T-helper 2 cell treated with Interferon-gamma antibody and Interleukin-4, amounts not matched to agents 5 μg/mL and 100 μg/mL, for 36 hours (primary cell): ENCODE measurements at regions not wholly inside any gene's neighbourhood (a gene's known extent, or its start where the extent isn't known, plus 50 kb on each side); places are given as distances from the start of the nearest gene placed in this dataset.
A peak's percentile ranks its signal among the peaks of the same experiment; 100 is the strongest.

ENCODE experiments used
- DNase-seq: peaks from one replicate; pipeline ENCODE4 v3.0.0; 2021; ENCODE audit warnings: low spot score
- H3K27ac Mint-ChIP-seq: one replicate; pipeline ENCODE4 v1.8.0; 2021; ENCODE audit warnings: mild to moderate bottlenecking, mixed read lengths
- H3K27me3 Mint-ChIP-seq: one replicate; pipeline ENCODE4 v1.8.0; 2021; ENCODE audit warnings: low read depth, mixed read lengths
- H3K36me3 Mint-ChIP-seq: one replicate; pipeline ENCODE4 v1.8.0; 2021; ENCODE audit warnings: low read depth, mixed read lengths
- H3K4me1 Mint-ChIP-seq: one replicate; pipeline ENCODE4 v1.8.0; 2021; ENCODE audit warnings: low read depth, mixed read lengths
- H3K4me3 Mint-ChIP-seq: one replicate; pipeline ENCODE4 v1.8.0; 2022; ENCODE audit warnings: mild to moderate bottlenecking, moderate library complexity, mixed read lengths
- H3K9me3 Mint-ChIP-seq: one replicate; pipeline ENCODE4 v1.8.0; 2021; ENCODE audit warnings: mixed read lengths

DNA sequence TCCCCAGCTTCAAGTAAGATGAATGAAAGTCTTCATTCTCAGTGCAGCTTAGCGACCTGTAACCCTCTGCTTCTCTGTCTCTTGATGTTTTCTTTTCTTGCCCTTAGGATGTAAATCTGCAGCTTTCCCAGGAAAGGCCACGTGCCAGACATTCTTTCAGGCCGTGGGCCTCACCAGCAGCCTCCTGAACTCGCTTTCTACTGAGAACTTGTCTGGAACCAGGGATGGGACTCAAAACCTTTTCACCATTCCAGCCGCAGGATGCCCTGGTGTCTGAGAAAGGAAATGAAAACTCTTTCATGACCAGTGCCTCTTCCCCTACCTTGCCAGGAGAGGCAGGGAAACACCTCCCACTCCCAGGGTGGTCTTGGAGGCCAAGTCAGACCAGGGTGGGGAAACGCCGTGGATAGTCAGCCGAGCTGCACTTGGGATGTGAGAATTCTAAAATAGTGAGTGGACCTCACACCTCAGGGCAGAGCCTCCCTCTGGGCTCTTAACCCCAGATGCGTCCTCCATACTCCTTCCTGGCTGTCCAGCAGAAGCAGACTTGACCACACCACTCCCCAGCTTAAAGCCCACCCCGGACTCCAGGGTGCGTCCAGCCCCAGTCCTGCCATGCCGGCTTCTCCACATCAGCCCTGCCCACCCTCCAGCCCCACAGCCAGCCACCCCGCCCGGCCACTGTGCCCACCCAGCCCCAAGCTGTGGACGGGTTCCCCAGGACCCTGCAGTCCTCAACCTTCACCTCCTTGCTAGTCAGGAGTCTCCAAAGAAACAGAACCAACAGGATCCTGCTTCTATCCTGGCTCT lies 115.5 kb downstream of the TWIST2 start:
- Mint-ChIP-seq H3K36me3 (no peaks in the 10 kb centered on the region), H3K27ac (no peak overlapping the region), H3K27me3 (peaks cover 2% of the 10 kb centered on the region), H3K4me1 (no peaks in the 10 kb centered on the region), H3K9me3 (no peaks in the 10 kb centered on the region), H3K4me3 (no peak overlapping the region)
- no peak for DNase-seq

DNA sequence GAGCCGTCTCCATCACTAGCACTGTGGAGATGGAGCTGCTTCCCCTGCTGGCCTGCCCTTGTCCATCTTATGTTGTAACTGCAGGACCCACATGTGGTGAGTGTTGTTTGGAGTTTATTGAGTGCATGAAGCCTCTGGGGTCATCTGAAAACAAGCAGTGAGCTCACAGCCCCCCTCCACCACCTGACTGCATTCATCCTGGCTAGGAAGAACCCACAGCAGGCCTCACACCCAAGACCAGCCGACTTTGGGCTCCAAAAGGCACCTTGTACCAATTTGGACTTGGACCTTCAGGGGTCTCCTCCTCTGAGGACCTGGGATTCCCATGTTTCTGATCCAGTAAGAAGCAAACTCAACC lies 116.1 kb downstream of the TWIST2 start:
- Mint-ChIP-seq H3K4me3 (no peak overlapping the region), H3K27ac (no peak overlapping the region), H3K9me3 (no peaks in the 10 kb centered on the region), H3K36me3 (no peaks in the 10 kb centered on the region), H3K4me1 (no peaks in the 10 kb centered on the region), H3K27me3 (peaks cover 2% of the 10 kb centered on the region)
- no peak for DNase-seq

DNA sequence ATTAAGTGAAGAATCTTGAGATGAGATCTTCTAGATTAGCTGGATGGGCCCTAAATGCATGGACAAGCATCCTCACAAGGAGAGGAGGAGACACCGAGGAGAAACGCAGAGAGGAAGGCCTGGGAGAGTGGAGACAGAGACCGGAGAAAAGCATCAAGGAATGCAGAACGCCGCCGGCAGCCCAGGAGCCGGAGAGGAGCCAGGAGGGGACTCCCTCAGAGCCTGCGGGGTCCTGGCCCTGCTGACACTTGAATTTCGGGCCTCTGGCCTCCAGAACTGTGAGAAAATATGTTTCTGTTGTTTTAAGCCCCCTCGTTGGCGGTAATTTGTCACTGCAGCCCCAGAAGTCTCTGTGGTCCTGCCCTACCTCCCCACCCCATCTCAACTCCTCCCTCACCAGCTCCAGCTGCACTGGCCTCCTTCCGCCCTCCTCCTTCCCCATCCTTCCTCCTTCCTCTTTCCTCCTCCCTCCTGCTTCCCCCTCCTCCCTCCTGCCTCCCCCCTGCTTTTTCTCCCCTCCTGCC lies 116.7 kb downstream of the TWIST2 start:
- H3K9me3 Mint-ChIP-seq, result no peaks in the 10 kb centered on the region
- no peak overlapping the region for H3K4me3 Mint-ChIP-seq
- H3K27me3 Mint-ChIP-seq, result peaks cover 2% of the 10 kb centered on the region
- H3K4me1 Mint-ChIP-seq, result no peaks in the 10 kb centered on the region
- no peak for DNase-seq
- H3K27ac Mint-ChIP-seq, result no peak overlapping the region
- no peaks in the 10 kb centered on the region for H3K36me3 Mint-ChIP-seq

DNA sequence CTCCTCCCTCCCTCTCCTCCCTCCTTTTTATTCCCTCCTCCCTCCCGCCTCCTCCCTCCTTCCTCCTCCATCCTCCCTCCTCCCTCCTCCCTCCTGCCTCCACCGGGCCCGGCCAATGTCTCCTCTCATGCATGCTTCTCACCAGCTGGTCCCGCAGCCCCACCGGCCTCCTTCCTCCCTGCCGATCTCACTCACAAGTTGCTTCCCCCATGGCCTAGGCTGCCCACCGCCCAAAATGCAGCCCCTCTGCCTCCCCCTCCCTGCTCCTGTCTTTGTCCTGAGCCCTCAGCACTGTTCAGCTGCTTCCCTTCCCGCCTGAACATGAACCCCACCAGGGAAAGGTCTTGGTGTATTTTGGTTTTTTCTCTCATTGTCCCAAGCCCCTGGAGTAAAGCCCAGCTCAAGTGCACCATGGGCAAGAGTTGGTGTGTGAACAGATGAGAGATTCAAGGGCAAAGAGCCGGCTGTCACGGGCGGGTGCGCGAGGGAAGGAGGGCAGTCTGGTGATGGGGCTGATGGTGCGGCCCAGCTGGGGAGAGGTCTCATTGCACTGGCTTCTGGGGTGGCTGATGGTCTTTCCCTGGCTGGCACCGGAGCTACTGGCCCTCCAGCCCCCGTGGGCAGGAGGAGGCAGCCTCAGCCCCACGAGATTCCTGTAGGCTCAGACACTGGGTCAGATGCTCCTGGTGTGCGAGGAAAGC lies 117.6 kb downstream of the TWIST2 start:
- Mint-ChIP-seq H3K27ac (no peak overlapping the region), H3K4me3 (no peak overlapping the region), H3K27me3 (peaks cover 2% of the 10 kb centered on the region), H3K4me1 (no peaks in the 10 kb centered on the region), H3K36me3 (no peaks in the 10 kb centered on the region), H3K9me3 (no peaks in the 10 kb centered on the region)
- DNase-seq, result no peak

DNA sequence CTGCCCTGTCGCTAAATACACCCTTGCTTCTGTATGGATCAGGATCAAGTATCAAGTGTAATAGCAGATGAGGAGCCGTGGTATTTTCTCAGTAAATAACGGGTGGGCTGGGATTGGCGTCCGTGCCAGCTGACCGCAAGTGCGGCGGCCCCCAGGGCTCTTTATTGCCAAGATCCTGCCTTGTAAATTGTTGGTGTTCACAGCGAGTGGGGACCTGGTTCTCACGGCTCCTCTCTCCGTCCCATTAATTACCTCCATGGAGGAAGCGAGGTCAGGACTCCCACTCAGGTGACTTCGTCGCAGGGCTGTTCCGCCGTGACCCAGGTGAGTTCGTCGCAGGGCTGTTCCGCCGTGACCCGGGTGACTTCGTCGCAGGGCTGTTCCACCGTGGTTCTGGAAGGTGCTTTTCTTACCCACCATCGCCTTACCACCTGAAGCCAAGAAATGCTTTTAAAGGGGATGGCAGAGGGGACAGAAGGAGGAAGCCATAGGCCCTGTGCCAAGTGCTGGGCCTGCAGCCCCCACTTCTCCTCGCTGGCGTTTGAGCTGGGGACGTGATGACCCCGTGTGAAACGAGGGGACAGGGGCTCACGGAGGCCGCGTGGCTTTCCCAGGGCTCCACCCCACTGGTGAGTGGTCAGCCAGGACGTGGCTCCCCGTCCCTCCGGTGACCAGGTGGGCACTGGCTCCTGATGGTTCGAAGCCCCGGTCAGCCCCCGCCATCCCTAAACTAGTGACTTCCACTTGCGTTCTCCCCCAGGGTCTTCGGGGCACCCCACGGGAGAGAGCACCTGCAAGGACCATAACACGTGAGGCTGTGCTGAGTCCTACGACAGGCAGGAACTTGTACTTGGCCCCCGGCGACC lies 118.4 kb downstream of the TWIST2 start:
- H3K27ac Mint-ChIP-seq, result no peak overlapping the region
- H3K36me3 Mint-ChIP-seq, result no peaks in the 10 kb centered on the region
- H3K4me3 Mint-ChIP-seq, result no peak overlapping the region
- no peak for DNase-seq
- H3K4me1 Mint-ChIP-seq, result no peaks in the 10 kb centered on the region
- no peaks in the 10 kb centered on the region for H3K9me3 Mint-ChIP-seq
- peaks cover 2% of the 10 kb centered on the region for H3K27me3 Mint-ChIP-seq

DNA sequence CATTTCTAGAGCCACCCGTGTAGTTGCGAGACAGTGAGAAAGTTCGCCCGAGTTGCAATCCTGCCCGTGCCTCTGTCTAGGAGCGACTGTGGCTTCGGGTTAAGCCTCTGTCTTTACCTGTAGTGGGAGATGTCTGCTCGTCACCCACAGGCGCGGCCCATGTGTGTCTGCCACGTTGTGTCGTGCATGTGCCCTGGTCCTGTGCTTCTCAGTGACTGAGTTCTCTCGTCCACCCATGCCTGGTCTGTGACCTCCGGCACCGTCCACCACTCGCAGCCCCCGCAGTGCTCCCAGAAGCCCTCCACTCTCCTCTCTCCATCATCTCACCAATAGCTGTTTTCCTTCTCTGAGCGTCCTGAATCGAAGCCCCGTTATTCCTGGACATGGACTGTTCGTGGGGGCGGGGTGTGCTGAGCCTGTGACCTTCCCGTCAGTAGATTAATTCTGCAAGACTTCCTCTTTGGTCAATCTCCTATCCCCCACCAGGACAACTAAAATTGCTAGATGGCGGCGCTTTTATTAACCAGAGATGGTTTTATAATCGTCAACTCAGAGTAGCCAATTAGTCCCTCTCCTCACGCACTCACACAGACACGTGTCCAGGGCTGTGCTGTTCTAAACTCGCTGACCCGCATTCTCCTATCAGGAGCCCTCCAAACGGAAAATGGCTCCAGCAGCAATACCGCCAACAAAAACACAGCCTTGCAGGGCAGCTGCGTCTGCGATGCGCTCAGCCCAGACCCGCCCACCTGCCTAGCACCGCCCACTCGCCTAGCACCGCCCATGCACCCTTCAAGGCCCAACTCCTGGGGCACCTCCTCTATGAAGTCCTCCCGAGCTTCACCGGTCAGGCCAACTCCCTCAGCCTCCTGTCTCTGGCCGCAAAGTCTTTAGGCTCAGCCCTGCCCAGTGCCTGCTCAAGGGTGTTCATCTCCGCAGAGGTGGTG lies 119.4 kb downstream of the TWIST2 start:
- no peaks in the 10 kb centered on the region for H3K27me3 Mint-ChIP-seq
- H3K36me3 Mint-ChIP-seq, result no peaks in the 10 kb centered on the region
- no peak overlapping the region for H3K4me3 Mint-ChIP-seq
- no peak overlapping the region for H3K27ac Mint-ChIP-seq
- H3K4me1 Mint-ChIP-seq, result no peaks in the 10 kb centered on the region
- no peak for DNase-seq
- H3K9me3 Mint-ChIP-seq, result no peaks in the 10 kb centered on the region

DNA sequence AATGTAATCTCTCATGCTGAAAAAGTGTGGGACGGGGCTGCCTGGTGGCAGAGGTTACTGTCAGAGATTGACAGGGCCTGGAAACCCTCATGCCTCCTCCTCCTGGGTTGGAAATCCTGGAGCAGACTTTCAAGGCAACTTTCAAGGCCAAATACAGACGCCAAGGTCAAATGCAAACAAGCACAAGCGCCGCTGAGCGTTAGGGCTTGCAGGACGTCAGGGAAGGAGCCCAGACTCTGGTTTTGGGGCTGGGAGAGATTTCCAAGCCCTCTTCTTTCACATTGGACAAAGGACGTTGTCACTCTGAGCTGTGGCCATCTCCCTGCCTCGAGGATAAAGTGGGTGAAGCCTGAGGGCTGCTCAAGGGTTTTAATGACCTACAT lies 120.1 kb downstream of the TWIST2 start:
- no peak overlapping the region for H3K27ac Mint-ChIP-seq
- no peaks in the 10 kb centered on the region for H3K4me1 Mint-ChIP-seq
- no peaks in the 10 kb centered on the region for H3K36me3 Mint-ChIP-seq
- H3K4me3 Mint-ChIP-seq, result no peak overlapping the region
- DNase-seq, result no peak
- no peaks in the 10 kb centered on the region for H3K27me3 Mint-ChIP-seq
- no peaks in the 10 kb centered on the region for H3K9me3 Mint-ChIP-seq

DNA sequence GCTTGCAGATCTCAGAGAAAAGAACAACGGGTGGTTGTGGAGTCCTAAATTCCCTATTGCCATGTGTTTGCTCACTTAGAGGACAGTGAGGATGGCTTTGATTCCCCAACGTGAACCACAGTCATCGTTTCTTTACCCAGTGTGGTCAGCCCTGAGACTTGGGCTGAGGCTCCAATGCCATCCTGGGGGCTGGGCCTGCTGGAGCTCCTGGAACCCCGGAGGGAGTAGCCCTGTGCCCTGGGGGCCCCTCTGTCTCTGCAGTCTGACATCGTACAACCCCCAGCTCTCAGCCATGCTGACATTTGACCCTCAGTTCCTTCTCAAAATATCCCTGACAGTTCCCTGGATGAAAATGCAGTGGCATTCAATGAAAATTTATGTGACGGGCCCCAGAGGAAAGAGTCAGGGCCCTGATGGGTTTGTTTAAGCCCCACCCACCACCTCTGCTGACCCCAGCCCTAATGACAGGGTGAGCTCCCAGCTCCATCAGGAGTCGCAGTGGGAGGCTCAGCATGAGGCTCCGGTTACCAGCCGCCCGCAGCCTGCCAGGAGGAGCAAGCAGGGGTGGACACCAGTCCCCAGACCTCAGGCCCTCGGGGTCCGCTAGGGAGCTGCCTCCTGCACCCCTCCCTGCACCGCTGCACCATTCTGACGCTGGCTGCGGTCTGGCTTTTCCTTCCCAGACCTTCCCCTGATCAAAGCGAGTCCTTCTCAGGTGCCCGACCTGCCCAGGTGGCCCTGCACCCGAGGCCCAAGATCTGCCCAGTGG lies 120.9 kb downstream of the TWIST2 start:
- Mint-ChIP-seq H3K27ac (no peak overlapping the region), H3K36me3 (no peaks in the 10 kb centered on the region), H3K4me1 (no peaks in the 10 kb centered on the region), H3K4me3 (no peak overlapping the region), H3K27me3 (no peaks in the 10 kb centered on the region), H3K9me3 (no peaks in the 10 kb centered on the region)
- DNase-seq, result no peak

DNA sequence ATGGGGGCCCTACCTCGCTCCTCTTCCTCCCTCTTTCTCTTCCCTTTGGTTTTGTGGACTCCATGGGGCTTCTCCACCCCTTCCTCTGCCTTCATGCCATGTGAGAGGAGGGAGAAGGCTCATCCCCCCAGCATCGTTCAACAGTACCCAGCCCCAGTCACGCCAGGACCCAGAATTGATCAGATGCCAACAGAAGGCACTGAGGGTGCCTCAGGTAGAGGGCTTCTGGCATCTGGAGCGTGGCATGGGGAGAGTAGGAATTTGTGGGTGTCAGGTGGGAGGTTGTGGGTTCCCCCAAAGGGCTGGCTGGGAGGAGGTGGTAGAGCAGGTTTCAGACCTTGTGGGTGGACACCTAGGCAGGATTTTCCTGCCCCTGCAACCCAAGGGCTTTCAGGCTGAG lies 122.0 kb downstream of the TWIST2 start:
- Mint-ChIP-seq H3K36me3 (no peaks in the 10 kb centered on the region), H3K4me3 (no peak overlapping the region), H3K27me3 (no peaks in the 10 kb centered on the region), H3K4me1 (no peaks in the 10 kb centered on the region), H3K9me3 (peaks cover 3% of the 10 kb centered on the region), H3K27ac (no peak overlapping the region)
- DNase-seq, result no peak

DNA sequence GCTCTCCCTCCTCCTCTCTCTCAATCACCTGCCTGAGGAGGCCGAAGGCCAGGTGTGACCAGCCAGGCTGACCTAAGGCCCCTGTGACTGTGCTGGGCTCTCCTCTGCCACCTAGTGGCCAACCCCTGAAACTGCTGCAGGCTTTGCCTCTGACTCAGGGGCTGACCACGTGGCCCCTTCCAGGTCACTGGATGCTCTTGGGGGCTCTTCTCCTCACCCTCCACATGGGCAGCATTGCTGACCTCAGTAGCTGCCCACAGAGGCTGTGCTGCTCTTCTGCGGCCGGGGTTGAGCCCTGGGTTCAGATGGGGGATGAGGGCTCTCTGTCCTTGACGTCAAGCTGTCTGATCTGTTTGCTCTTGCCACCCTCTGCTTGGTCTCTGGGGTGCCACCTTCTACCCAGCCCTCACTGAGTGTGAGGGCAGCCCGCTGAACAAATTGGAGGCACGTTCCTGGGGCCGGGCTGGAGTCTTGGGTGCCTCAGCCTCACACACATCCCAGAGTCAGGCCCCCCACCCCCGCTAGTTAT lies 122.7 kb downstream of the TWIST2 start:
- Mint-ChIP-seq H3K27ac (no peak overlapping the region), H3K36me3 (no peaks in the 10 kb centered on the region), H3K27me3 (no peaks in the 10 kb centered on the region), H3K4me1 (no peaks in the 10 kb centered on the region), H3K4me3 (no peak overlapping the region), H3K9me3 (peaks cover 5% of the 10 kb centered on the region)
- peak; percentile 27 for DNase-seq

DNA sequence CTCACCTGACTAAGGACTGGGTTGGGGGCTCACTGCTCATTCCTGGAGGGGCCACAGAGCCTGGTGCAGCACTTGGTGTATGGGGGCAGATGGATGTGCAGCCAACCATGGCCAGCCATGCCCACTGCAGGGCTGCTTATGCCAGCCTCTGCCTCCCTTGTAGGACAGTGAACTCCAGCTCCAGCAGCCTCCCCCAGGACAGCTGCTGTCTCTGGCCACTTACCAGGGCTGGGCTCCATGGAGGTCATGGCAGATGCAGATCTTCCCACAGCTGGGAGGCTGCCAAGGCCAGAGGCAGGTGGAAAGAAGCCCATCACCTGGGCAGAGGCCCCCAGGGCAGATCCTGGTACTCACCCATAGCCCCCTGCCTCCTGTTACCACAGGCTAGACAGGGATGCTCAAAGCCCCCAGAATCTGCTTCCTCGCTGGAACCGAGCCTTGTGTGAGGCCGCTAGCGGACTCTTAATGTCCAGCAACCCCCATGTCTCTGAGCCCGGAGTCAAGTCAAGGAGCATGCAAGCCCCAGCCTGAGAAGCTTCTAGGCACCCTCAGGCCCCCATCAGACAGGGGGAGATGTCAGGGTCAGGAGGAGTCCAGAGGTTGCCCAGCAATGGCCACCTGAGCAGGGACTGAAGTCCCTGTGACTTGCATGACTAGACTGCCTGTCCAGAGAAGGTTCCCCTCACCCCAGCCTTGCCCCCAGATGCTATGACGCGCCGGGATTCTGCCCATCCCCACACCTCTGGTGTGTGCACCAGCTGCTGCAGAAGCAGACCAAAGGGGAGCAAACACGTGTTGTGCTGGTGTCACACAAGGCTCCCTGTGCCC lies 123.6 kb downstream of the TWIST2 start:
- H3K4me1 Mint-ChIP-seq, result no peaks in the 10 kb centered on the region
- no peaks in the 10 kb centered on the region for H3K36me3 Mint-ChIP-seq
- H3K4me3 Mint-ChIP-seq, result no peak overlapping the region
- H3K27ac Mint-ChIP-seq, result no peak overlapping the region
- peaks cover 5% of the 10 kb centered on the region for H3K9me3 Mint-ChIP-seq
- DNase-seq, result no peak
- H3K27me3 Mint-ChIP-seq, result peaks cover 1% of the 10 kb centered on the region

DNA sequence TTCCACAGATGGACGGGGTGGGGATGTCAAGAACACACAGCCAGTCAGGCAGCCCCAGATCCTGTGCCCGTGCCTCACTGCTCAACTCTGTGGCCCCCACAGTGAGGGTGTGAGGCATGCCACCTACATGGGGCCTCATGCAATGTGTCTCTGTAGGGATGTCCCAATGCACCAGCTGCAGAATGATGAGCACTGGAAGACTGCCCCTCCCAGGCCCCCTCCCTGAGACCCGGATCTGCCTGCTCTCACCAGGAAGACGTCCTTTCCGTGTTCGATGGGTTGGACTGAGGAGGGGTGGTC lies 124.2 kb downstream of the TWIST2 start:
- Mint-ChIP-seq H3K27ac (no peak overlapping the region), H3K4me3 (no peak overlapping the region), H3K4me1 (no peaks in the 10 kb centered on the region), H3K9me3 (peaks cover 5% of the 10 kb centered on the region), H3K36me3 (no peaks in the 10 kb centered on the region), H3K27me3 (peaks cover 7% of the 10 kb centered on the region)
- no peak for DNase-seq
